ENCODE measurements at regions not wholly inside any gene's neighbourhood (a gene's known extent, or its start where the extent isn't known, plus 50 kb on each side); places are given as distances from the start of the nearest gene placed in this dataset.

DNA sequence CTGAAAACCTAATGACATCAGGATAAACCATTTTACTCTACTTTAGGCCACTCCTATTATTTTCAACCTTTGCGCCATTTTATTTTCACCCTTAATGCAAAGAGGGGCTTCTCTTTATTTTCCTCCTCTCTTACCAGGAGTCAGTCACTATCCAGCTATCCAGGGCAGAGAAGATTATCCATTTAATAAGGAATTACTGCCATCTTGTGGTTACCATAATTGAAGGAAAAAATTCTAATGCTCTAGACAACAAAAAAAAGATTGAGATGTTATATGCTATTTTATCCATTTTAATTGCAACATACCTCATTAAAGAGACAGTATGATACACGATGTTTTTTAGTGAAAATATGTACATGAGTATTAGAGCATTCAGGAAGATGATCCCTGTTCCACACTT is 514.5 kb upstream of the FAM241A start:
- WGBS = 34% methylated on average over 2 of the region's 2 CpGs
- Histone ChIP-seq H3K4me1 (peaks cover 31% of the 10 kb centered on the region), H3K27me3 (peaks cover 3% of the 10 kb centered on the region), H3K27ac (no peak overlapping the region), H3K9me3 (no peaks in the 10 kb centered on the region), H3K4me3 (no peak overlapping the region), H3K36me3 (no peaks in the 10 kb centered on the region)
- no peak for DNase-seq (ENCODE audit: low spot score in 2 of 2)
- TF ChIP-seq POLR2AphosphoS5 (IDR thresholded peaks at IDR 0.05) (no peak), POLR2A (IDR thresholded peaks at IDR 0.05) (no peak), EP300 (IDR thresholded peaks at IDR 0.05) (no peak)
- TF ChIP-seq, protein P1, sequence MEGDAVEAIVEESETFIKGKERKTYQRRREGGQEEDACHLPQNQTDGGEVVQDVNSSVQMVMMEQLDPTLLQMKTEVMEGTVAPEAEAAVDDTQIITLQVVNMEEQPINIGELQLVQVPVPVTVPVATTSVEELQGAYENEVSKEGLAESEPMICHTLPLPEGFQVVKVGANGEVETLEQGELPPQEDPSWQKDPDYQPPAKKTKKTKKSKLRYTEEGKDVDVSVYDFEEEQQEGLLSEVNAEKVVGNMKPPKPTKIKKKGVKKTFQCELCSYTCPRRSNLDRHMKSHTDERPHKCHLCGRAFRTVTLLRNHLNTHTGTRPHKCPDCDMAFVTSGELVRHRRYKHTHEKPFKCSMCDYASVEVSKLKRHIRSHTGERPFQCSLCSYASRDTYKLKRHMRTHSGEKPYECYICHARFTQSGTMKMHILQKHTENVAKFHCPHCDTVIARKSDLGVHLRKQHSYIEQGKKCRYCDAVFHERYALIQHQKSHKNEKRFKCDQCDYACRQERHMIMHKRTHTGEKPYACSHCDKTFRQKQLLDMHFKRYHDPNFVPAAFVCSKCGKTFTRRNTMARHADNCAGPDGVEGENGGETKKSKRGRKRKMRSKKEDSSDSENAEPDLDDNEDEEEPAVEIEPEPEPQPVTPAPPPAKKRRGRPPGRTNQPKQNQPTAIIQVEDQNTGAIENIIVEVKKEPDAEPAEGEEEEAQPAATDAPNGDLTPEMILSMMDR (IDR thresholded peaks at IDR 0.05) = peak in 1 of 2 donors; percentile 11

DNA sequence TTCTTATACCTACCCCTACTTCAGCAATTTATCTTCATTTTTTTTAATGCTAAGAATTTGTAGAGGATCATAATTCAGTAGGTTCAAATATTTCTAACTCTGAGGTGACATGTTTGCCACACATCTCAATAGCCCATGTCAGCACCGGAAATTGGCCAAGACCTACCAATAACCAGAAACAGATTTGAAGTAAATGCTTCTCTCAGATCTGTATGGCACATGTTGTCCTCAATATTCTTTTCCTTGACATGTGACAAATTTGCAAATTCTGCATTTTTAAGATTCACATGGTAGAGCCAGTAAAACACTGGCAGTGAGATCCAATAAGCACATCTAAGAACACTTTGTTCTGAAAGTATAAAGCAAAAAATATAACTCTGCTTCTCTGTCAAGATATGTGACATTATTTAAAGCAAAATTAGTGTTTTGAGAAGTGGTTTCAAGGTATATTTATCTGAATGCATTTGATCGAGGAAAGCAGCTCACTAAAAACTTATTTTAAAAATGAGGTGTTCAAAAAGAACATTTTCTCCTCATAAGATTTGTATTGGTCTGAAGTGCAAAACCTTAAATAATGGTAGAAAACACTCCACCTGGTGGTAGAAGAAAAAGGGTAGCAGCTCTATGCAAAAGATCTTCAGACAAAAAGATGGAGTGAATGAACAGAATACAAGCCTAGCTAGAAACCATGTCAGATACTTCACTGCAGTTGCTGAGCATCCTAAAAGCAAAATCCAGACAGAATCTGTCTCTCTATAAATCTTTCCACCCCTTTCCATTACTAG is 513.8 kb upstream of the FAM241A start:
- Histone ChIP-seq H3K9me3 (no peaks in the 10 kb centered on the region), H3K4me3 (no peak overlapping the region), H3K27ac (peak overlapping the region; percentile 2), H3K4me1 (peaks cover 31% of the 10 kb centered on the region), H3K36me3 (no peaks in the 10 kb centered on the region), H3K27me3 (peaks cover 3% of the 10 kb centered on the region)
- TF ChIP-seq, protein P1 (IDR thresholded peaks at IDR 0.05) = no peak
- no peak for TF ChIP-seq POLR2A (IDR thresholded peaks at IDR 0.05)
- DNase-seq (ENCODE audit: low spot score in 2 of 2) = no peak
- 56% methylated on average over 2 of the region's 2 CpGs for whole genome bisulfite sequencing

DNA sequence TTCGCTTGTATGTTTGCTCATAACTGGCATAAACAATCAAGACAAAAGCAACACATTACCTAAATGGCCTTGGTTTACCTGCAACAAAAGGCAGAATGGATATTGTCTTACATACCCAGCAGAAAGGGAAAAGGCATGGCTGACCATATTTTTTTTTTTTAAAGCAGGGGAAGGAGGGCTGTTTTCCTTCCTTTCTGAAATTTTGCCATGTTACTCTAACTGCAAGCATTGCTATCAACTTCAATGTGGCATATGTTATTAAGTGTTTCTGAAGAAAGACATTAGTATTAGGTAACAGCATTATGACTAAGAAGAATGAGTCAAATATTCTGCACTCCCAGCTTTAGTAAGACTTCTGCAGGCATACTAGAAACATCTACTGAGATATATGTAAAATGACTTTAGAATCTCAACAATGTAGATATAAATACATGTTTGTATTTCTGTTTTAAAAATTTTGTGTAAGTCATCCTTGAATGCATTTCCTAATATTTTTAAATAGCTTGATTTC is 512.6 kb upstream of the FAM241A start:
- Histone ChIP-seq H3K36me3 (no peaks in the 10 kb centered on the region), H3K27ac (peak overlapping the region; percentile 14), H3K4me3 (no peak overlapping the region), H3K9me3 (no peaks in the 10 kb centered on the region), H3K27me3 (peaks cover 3% of the 10 kb centered on the region), H3K4me1 (peaks cover 35% of the 10 kb centered on the region)
- no peak for DNase-seq (ENCODE audit: low spot score in 2 of 2)
- WGBS = 86% methylated on average over 1 of the region's 1 CpG
- TF ChIP-seq, protein P1 (IDR thresholded peaks at IDR 0.05) = no peak
- TF ChIP-seq POLR2AphosphoS5 (IDR thresholded peaks at IDR 0.05) (no peak), POLR2A (IDR thresholded peaks at IDR 0.05) (no peak)

DNA sequence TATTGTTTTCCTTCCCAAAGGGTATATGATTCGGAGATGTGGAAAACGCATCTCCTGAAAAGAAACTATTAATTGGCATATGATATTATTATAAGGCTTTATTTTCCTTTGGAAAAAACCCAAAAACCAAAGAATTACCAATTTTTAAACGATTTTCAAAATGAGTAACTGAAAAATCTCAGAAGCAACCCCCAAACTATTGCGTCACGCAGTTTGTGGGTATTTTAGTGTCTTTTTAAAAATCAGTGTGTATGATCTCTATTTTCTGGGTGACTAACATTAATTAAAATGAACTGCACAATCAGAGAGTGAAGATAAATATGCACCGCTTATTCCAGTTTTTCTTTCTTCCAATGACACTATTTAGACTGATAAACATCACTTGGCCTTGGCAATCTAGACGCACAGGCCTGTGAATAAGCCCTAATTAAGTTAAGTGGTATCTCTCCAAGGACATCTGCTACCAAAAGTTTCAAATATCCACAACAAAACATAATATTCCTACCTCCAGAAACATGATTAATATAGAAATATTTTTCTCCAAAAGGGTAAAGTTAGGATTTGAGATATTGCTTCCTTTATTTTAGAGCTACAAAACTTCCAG is 511.5 kb upstream of the FAM241A start:
- peaks cover 36% of the 10 kb centered on the region for H3K4me1 ChIP-seq
- H3K27me3 ChIP-seq = no peaks in the 10 kb centered on the region
- WGBS = 69% methylated on average over 7 of the region's 7 CpGs
- H3K36me3 ChIP-seq = no peaks in the 10 kb centered on the region
- TF ChIP-seq POLR2A (IDR thresholded peaks at IDR 0.05) (no peak), EP300 (IDR thresholded peaks at IDR 0.05) (no peak), POLR2AphosphoS5 (IDR thresholded peaks at IDR 0.05) (no peak)
- TF ChIP-seq, protein P1 (IDR thresholded peaks at IDR 0.05) = no peak
- no peak for DNase-seq (ENCODE audit: low spot score in 2 of 2)
- H3K27ac ChIP-seq = no peak overlapping the region
- H3K9me3 ChIP-seq = no peaks in the 10 kb centered on the region
- H3K4me3 ChIP-seq = no peak overlapping the region

DNA sequence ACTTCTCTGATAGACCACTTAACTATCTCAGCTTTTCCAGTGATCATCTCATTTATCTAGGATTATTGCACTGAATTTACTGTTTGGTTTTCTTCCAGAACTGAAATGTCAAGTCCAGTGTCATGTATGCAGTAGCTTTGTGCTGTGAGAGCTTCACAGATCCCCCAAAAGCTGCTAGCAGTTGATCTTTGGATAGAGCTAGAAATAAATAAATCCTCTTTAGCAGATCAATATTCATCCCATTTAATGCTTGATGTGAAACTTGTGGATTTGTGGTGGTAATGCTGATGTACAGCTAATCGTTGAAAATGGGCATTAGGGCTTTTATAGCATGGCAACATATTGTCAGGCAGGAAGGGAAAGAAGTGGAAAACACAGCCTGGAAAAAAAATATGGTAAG is 509.6 kb upstream of the FAM241A start:
- TF ChIP-seq EP300 (IDR thresholded peaks at IDR 0.05) = no peak
- no peak for TF ChIP-seq POLR2A (IDR thresholded peaks at IDR 0.05)
- TF ChIP-seq POLR2AphosphoS5 (IDR thresholded peaks at IDR 0.05) = no peak
- TF ChIP-seq, protein P1 (IDR thresholded peaks at IDR 0.05) = no peak
- no peak overlapping the region for H3K4me3 ChIP-seq
- no peak overlapping the region for H3K27ac ChIP-seq
- no peaks in the 10 kb centered on the region for H3K36me3 ChIP-seq
- DNase-seq (ENCODE audit: low spot score in 2 of 2) = no peak
- WGBS = 81% methylated on average over 1 of the region's 1 CpG
- no peaks in the 10 kb centered on the region for H3K9me3 ChIP-seq
- H3K27me3 ChIP-seq = no peaks in the 10 kb centered on the region
- peaks cover 38% of the 10 kb centered on the region for H3K4me1 ChIP-seq

Measured in suprapubic skin (tissue), 4 donors.